CD4-positive, alpha-beta T cell treated with Interleukin-4 for 1 hour (primary cell): ENCODE measurements at regions not wholly inside any gene's neighbourhood (a gene's known extent, or its start where the extent isn't known, plus 50 kb on each side); places are given as distances from the start of the nearest gene placed in this dataset.

ENCODE experiments used
- DNase-seq, 2 donors: peaks; one replicate each; pipeline ENCODE4 v3.0.0-alpha.2; 2020 to 2022

- DNase-seq: no peak
These were observed 242.3 kb upstream of the MTNR1B start for GRCh38 chr11:92727123-92727522.

- DNase-seq: no peak
These were observed 241.7 kb upstream of the MTNR1B start for GRCh38 chr11:92727769-92728168.

- DNase-seq: no peak
These were observed 240.8 kb upstream of the MTNR1B start for GRCh38 chr11:92728628-92729027.

- DNase-seq: no peak
These were observed 234.4 kb upstream of the MTNR1B start for GRCh38 chr11:92735039-92735438.

- DNase-seq: no peak
These were observed 231.2 kb upstream of the MTNR1B start for GRCh38 chr11:92738276-92738675.

GRCh38 chr11:92739041-92739440 lies 230.4 kb upstream of the MTNR1B start:
- DNase-seq: no peak

GRCh38 chr11:92739491-92739890 lies 230.0 kb upstream of the MTNR1B start:
- no peak for DNase-seq

GRCh38 chr11:92740276-92740675 lies 229.2 kb upstream of the MTNR1B start:
- no peak for DNase-seq

GRCh38 chr11:92744929-92745585 lies 224.4 kb upstream of the MTNR1B start:
- no peak for DNase-seq

GRCh38 chr11:92750794-92751193 lies 218.7 kb upstream of the MTNR1B start:
- no peak for DNase-seq

- no peak for DNase-seq
These were observed 217.9 kb upstream of the MTNR1B start for GRCh38 chr11:92751594-92751993.

GRCh38 chr11:92752122-92752521 lies 217.3 kb upstream of the MTNR1B start:
- DNase-seq: no peak

GRCh38 chr11:92753161-92753560 lies 216.3 kb upstream of the MTNR1B start:
- DNase-seq: no peak

GRCh38 chr11:92758241-92758780 lies 211.1 kb upstream of the MTNR1B start:
- no peak for DNase-seq

GRCh38 chr11:92759571-92760214 lies 209.8 kb upstream of the MTNR1B start:
- DNase-seq: no peak

GRCh38 chr11:92762121-92762540 lies 207.3 kb upstream of the MTNR1B start:
- DNase-seq: no peak

GRCh38 chr11:92763336-92763735 lies 206.1 kb upstream of the MTNR1B start:
- no peak for DNase-seq

GRCh38 chr11:92764128-92764527 lies 205.3 kb upstream of the MTNR1B start:
- DNase-seq: no peak

- no peak for DNase-seq
These were observed 204.2 kb upstream of the MTNR1B start for GRCh38 chr11:92765082-92765840.

- DNase-seq: no peak
These were observed 203.5 kb upstream of the MTNR1B start for GRCh38 chr11:92765965-92766371.

- no peak for DNase-seq
These were observed 202.8 kb upstream of the MTNR1B start for GRCh38 chr11:92766698-92767097.

- DNase-seq: no peak
These were observed 202.0 kb upstream of the MTNR1B start for GRCh38 chr11:92767416-92767815.

- DNase-seq: no peak
These were observed 201.2 kb upstream of the MTNR1B start for GRCh38 chr11:92768121-92768840.
